HEK293 (cell line): ENCODE measurements at regions not wholly inside any gene's neighbourhood (a gene's known extent, or its start where the extent isn't known, plus 50 kb on each side); places are given as distances from the start of the nearest gene placed in this dataset.

Experiments used
- BCL11A ChIP-seq: fragments of 450-650 bp; formaldehyde crosslinking; IDR thresholded peaks from 2 replicates; pipeline ENCODE4 v1.5.1; 2016; ENCODE audit warnings: low read depth, missing biosample characterization, missing genetic modification characterization
- SALL2 ChIP-seq: fragments of 450-650 bp; formaldehyde crosslinking; IDR thresholded peaks from 2 replicates; pipeline ENCODE4 v1.5.0; 2017; ENCODE audit warnings: missing biosample characterization, mild to moderate bottlenecking, missing genetic modification characterization, borderline replicate concordance
- TCF7L2 ChIP-seq: IDR thresholded peaks from 2 replicates; pipeline ENCODE4 v1.6.1; 2011; ENCODE audit warnings: low read depth, mild to moderate bottlenecking, inconsistent platforms, low read length, moderate library complexity, borderline replicate concordance
- YY1 ChIP-seq: fragments of 450-650 bp; formaldehyde crosslinking; IDR thresholded peaks from 2 replicates; pipeline ENCODE4 v1.5.1; 2018; ENCODE audit warnings: missing biosample characterization, missing genetic modification characterization
- ZBTB21 ChIP-seq: fragments of 450-650 bp; formaldehyde crosslinking; IDR thresholded peaks from 2 replicates; pipeline ENCODE4 v1.5.1; 2017; ENCODE audit warnings: missing biosample characterization, missing genetic modification characterization
- ZNF214 ChIP-seq: fragments of 450-650 bp; formaldehyde crosslinking; IDR thresholded peaks from 2 replicates; pipeline ENCODE4 v1.5.1; 2017; ENCODE audit warnings: missing biosample characterization, mild to moderate bottlenecking, missing genetic modification characterization, borderline replicate concordance
- ZNF324 ChIP-seq: fragments of 450-650 bp; formaldehyde crosslinking; IDR thresholded peaks from 2 replicates; pipeline ENCODE4 v1.5.1; 2016; ENCODE audit warnings: missing biosample characterization, missing genetic modification characterization
- ZNF549 ChIP-seq: fragments of 450-650 bp; IDR thresholded peaks from 2 replicates; pipeline ENCODE4 v1.5.1; 2018; ENCODE audit warnings: missing biosample characterization, missing genetic modification characterization, mild to moderate bottlenecking, inconsistent platforms, moderate library complexity
- ZNF560 ChIP-seq: fragments of 450-650 bp; formaldehyde crosslinking; IDR thresholded peaks from 2 replicates; pipeline ENCODE4 v1.5.1; 2017; ENCODE audit warnings: missing biosample characterization, missing genetic modification characterization, borderline replicate concordance
- ZNF830 ChIP-seq: fragments of 450-650 bp; IDR thresholded peaks from 2 replicates; pipeline ENCODE4 v1.5.0; 2018; ENCODE audit warnings: missing biosample characterization, missing genetic modification characterization, low read depth, mild to moderate bottlenecking, moderate library complexity
- TF ChIP-seq, protein P1 (sequence below): fragments of 450-650 bp; formaldehyde crosslinking; IDR thresholded peaks from 2 replicates; pipeline ENCODE4 v1.5.1; 2016; ENCODE audit warnings: missing biosample characterization, missing genetic modification characterization
- TF ChIP-seq, protein P2 (sequence below): fragments of 450-650 bp; formaldehyde crosslinking; IDR thresholded peaks from 2 replicates; pipeline ENCODE4 v1.5.1; 2016; ENCODE audit warnings: missing biosample characterization, missing genetic modification characterization
- TF ChIP-seq, protein P3 (sequence below): fragments of 450-650 bp; formaldehyde crosslinking; IDR thresholded peaks from 2 replicates; pipeline ENCODE4 v1.5.1; 2016; ENCODE audit warnings: missing biosample characterization, missing genetic modification characterization

DNA sequence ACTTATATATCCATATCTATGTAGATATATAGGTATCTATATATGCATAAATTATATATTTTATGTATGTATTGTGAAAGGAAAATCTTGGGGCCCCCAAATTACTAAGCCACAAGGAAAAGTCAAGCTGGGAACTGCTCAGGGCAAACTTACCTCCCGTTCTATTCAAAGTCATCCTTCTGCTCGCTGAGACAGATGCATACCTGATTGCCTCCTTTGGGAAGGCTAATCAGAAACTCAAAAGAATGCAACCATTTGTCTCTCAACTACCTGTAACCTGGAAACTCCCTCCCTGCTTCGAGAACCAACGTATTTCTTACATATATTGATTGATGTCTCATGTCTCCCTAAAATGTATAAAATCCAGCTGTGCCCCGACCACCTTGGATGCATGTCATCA, 58.8 kb upstream of the C14orf132 start:
- TF ChIP-seq, protein P1, sequence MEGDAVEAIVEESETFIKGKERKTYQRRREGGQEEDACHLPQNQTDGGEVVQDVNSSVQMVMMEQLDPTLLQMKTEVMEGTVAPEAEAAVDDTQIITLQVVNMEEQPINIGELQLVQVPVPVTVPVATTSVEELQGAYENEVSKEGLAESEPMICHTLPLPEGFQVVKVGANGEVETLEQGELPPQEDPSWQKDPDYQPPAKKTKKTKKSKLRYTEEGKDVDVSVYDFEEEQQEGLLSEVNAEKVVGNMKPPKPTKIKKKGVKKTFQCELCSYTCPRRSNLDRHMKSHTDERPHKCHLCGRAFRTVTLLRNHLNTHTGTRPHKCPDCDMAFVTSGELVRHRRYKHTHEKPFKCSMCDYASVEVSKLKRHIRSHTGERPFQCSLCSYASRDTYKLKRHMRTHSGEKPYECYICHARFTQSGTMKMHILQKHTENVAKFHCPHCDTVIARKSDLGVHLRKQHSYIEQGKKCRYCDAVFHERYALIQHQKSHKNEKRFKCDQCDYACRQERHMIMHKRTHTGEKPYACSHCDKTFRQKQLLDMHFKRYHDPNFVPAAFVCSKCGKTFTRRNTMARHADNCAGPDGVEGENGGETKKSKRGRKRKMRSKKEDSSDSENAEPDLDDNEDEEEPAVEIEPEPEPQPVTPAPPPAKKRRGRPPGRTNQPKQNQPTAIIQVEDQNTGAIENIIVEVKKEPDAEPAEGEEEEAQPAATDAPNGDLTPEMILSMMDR (tag by site-specific recombination): no peak
- TF ChIP-seq ZNF324 (tag by site-specific recombination): no peak
- TF ChIP-seq ZNF560: no peak
- no peak for TF ChIP-seq YY1 (tag by site-specific recombination)
- TF ChIP-seq, protein P2, sequence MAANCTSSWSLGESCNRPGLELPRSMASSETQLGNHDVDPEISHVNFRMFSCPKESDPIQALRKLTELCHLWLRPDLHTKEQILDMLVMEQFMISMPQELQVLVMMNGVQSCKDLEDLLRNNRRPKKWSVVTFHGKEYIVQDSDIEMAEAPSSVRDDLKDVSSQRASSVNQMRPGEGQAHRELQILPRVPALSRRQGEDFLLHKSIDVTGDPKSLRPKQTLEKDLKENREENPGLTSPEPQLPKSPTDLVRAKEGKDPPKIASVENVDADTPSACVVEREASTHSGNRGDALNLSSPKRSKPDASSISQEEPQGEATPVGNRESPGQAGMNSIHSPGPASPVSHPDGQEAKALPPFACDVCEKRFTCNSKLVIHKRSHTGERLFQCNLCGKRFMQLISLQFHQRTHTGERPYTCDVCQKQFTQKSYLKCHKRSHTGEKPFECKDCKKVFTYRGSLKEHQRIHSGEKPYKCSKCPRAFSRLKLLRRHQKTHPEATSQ: no peak
- no peak for TF ChIP-seq ZNF830 (tag by site-specific recombination)
- no peak for TF ChIP-seq TCF7L2
- no peak for TF ChIP-seq ZBTB21 (tag by site-specific recombination)
- no peak for TF ChIP-seq BCL11A
- no peak for TF ChIP-seq ZNF549 (tag by site-specific recombination)
- no peak for TF ChIP-seq ZNF214 (tag by site-specific recombination)
- TF ChIP-seq SALL2 (tag by site-specific recombination): no peak
- TF ChIP-seq, protein P3, sequence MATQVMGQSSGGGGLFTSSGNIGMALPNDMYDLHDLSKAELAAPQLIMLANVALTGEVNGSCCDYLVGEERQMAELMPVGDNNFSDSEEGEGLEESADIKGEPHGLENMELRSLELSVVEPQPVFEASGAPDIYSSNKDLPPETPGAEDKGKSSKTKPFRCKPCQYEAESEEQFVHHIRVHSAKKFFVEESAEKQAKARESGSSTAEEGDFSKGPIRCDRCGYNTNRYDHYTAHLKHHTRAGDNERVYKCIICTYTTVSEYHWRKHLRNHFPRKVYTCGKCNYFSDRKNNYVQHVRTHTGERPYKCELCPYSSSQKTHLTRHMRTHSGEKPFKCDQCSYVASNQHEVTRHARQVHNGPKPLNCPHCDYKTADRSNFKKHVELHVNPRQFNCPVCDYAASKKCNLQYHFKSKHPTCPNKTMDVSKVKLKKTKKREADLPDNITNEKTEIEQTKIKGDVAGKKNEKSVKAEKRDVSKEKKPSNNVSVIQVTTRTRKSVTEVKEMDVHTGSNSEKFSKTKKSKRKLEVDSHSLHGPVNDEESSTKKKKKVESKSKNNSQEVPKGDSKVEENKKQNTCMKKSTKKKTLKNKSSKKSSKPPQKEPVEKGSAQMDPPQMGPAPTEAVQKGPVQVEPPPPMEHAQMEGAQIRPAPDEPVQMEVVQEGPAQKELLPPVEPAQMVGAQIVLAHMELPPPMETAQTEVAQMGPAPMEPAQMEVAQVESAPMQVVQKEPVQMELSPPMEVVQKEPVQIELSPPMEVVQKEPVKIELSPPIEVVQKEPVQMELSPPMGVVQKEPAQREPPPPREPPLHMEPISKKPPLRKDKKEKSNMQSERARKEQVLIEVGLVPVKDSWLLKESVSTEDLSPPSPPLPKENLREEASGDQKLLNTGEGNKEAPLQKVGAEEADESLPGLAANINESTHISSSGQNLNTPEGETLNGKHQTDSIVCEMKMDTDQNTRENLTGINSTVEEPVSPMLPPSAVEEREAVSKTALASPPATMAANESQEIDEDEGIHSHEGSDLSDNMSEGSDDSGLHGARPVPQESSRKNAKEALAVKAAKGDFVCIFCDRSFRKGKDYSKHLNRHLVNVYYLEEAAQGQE (tag by site-specific recombination): no peak
